GM10266 (cell line): ENCODE measurements at regions not wholly inside any gene's neighbourhood (a gene's known extent, or its start where the extent isn't known, plus 50 kb on each side); places are given as distances from the start of the nearest gene placed in this dataset.
A peak's percentile ranks its signal among the peaks of the same experiment; 100 is the strongest.

Experiments
- DNase-seq: peaks from one replicate; pipeline ENCODE4 v3.0.0; 2012; ENCODE audit errors: extremely low spot score
- TF ChIP-seq, protein P1 (sequence below): IDR thresholded peaks from 2 replicates; pipeline ENCODE4 v1.5.1; 2012; ENCODE audit warnings: mild to moderate bottlenecking, low read depth; ENCODE audit not compliant: control insufficient read depth, insufficient read depth; ENCODE audit errors: missing control alignments

DNA sequence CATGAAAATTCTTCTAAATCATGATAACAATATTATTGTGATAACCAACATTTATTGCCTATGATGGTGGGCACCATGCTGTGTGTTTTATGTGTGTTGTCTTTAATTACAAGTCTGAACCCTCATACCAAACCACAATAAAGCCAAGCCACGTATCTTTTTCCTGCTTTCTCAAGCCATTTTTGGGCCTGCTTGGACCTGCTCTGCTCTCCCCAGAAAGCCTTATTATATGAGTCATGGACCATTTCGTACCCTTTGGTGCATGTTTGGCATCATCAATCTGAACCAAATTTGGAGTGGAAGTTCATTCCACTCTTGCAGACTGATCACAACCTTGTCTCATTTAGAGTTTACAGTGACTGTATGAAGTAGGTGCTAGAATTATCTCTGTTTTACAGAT lies 87.3 kb upstream of the CD53 start:
- DNase-seq: no peak
- TF ChIP-seq, protein P1, sequence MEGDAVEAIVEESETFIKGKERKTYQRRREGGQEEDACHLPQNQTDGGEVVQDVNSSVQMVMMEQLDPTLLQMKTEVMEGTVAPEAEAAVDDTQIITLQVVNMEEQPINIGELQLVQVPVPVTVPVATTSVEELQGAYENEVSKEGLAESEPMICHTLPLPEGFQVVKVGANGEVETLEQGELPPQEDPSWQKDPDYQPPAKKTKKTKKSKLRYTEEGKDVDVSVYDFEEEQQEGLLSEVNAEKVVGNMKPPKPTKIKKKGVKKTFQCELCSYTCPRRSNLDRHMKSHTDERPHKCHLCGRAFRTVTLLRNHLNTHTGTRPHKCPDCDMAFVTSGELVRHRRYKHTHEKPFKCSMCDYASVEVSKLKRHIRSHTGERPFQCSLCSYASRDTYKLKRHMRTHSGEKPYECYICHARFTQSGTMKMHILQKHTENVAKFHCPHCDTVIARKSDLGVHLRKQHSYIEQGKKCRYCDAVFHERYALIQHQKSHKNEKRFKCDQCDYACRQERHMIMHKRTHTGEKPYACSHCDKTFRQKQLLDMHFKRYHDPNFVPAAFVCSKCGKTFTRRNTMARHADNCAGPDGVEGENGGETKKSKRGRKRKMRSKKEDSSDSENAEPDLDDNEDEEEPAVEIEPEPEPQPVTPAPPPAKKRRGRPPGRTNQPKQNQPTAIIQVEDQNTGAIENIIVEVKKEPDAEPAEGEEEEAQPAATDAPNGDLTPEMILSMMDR: no peak

DNA sequence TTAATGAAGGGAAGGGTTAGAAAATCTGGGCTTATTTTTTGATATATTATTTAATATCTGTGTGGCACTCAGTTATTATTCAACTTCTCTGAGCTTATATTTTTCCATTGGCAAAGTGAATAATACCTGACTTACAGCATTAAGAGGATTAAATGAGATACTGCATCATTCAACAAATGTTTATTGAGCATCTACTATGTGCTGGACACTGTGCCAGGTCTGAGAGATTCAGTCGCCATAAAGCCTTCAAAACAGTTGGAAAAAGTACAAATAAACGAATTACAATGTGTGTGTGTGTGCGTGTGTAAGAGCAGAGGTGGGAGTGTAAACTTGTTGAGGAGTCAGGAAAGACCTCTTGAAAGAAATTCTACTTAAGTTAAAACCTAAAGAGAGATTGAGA lies 87.9 kb upstream of the CD53 start:
- DNase-seq: no peak
- TF ChIP-seq, protein P1: no peak

DNA sequence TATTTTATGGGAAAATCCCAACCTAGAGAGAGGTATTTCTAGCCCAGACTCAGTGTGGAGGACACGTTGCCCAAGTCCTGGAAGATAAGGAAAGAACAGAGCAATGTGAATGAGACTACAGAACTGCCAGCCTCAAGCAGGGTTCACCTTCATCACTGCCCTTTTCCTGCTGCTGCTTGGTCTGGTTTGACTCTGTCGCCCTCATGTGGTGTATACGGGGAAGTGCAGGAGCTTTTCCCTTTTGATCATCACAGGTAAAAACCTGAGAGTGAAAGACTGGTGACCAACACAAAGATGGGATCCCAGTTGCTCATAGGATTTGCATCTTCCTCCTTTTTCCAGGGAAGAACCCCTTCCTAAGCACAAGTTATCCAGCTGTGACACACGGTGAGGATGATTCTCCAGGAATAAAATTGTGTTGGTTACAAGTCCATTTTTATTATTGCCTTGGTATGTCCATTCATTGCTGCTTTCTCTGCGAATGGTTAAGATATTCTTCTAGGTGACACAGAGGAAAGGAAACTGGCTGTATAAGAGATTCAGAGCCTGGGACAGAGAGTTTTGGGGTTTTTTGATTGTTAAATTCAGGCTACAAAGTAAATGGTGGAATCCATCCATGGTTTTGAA lies 89.5 kb upstream of the CD53 start:
- DNase-seq: peak; percentile 67
- TF ChIP-seq, protein P1: peak; percentile 96

DNA sequence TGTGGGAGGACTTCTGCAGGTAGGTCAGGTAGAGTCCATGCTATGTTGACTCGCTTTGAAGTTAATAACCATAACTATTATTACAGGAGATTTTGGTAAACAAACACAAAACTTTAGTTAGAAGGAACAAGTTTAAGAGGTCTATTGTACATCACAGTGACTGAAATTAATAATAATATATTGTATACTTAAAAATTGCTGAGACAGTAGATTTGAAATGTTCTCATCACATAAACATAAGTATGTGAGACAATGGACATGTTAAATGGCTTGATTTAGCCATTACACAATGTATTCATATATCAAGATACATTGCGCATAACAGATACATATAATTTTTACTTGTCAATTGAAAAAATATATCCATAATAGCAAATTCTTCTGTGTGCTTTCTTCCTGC lies 91.4 kb upstream of the CD53 start:
- TF ChIP-seq, protein P1: no peak
- DNase-seq: no peak

DNA sequence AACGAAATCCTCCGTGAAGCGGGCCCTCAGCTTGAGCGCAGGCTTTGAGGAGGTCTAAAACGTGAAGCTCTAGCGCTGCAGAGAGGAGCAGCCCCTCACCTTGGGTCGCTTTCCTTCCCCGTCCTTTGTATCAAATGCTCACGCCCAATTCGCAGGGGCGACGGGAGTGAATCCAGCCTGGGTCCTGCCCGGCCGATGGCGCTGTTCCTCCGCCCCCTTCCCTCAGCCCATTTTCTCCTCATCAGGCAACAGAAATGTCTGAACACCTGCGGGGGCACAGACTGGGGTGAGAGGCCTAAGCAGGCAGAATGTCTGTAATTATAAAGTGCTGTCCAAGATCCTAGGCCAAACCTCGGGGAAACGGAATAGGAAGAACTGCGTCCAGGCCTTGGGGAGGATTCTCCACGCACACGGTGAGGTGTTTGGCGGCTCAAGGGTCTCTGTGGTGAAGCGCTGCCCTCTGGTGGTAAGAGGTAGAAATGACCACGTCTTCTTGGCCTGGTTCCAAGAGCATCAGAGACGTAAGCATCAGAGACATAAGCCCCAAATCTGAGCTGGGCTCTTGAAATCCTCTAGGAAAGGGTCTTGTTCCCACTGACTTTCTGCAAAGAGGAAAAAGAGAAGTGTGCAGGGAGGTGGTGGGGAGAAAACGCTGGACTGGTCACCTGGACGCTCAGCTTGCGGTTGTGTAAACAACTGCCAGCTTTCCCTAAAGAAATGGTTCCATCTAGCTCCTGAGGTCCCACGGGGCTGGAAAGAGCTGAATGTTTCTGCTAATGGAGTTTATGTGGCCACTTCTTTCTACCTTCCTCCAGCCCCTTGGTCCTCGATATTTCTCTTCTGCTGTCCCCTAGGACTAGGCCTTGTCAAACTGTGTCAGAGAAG lies 92.1 kb upstream of the CD53 start:
- TF ChIP-seq, protein P1: peak; percentile 78
- peak; percentile 64 for DNase-seq

DNA sequence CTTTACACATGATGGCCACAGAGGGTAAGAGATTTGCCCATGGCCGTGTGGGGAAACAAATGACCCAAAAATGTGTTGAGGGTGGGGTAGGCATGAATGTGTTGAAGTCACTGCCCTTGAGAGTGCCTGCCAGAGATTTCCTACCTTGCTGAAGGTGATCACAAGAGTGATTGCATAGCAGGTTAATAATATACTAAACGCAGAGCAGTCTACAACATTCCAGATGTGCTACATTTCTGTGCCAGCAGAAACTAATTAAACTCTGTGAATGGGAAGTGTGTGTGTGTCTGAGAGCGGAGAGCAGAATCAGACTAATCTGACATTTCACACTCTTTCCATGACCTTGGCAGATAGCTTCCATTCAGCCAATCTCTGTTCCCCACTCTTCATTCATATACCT lies 93.3 kb upstream of the CD53 start:
- TF ChIP-seq, protein P1: no peak
- DNase-seq: no peak

DNA sequence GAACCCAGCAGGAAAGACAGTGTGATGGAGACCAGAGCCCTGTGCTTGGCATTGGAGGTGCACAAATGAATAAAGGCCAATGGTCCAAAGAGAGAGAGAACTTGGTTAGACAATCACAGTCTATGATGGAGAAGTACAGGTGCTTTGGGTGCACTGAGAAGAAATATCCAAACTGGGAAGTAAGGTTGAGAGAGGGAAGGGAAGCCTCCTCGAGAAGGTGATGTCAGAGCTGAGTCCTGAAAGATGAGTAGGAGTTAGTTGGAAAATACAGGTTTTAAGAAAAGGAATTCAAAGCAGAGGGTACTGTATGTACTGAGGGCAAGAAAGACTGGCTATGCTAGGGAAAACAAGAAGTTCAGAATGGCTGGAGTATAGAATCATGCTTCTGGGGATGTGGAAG lies 94.1 kb upstream of the CD53 start:
- DNase-seq: no peak
- TF ChIP-seq, protein P1: no peak
